ENCODE measurements at regions not wholly inside any gene's neighbourhood (a gene's known extent, or its start where the extent isn't known, plus 50 kb on each side); places are given as distances from the start of the nearest gene placed in this dataset.

DNA sequence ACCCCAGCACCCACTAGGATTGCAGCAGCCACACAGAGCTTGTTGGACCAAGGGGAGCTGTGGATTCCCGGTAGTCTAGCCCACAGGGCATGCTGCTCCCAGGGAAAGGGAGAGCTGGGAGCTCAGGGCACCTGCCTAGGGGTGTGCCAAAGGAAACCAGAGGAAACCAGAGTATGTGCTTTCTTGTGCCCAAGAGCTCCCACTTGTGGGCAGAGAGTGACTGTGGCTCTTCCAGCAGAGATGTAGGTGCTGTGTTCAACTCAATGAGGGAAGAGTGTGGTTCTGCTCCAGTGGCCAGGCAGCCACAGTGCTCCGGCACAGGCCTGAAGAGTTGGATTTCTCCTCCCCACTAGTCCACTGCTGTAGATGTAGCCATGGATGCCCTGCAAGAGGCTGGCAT, 1050.0 kb upstream of the INTU start:
- Histone ChIP-seq H3K27ac (ENCODE audit: low read length) (no peak overlapping the region), H3K36me3 (ENCODE audit: insufficient read depth, low read depth, low read length) (no peaks in the 10 kb centered on the region), H3K9ac (ENCODE audit: low read depth, low read length) (no peak overlapping the region), H3K4me3 (ENCODE audit: low read length) (no peak overlapping the region), H3K27me3 (ENCODE audit: insufficient read depth, low read length) (no peaks in the 10 kb centered on the region), H3K4me1 (ENCODE audit: insufficient read depth, low read length) (no peaks in the 10 kb centered on the region), H3K9me3 (ENCODE audit: insufficient read depth, low read depth, low read length) (no peaks in the 10 kb centered on the region)

DNA sequence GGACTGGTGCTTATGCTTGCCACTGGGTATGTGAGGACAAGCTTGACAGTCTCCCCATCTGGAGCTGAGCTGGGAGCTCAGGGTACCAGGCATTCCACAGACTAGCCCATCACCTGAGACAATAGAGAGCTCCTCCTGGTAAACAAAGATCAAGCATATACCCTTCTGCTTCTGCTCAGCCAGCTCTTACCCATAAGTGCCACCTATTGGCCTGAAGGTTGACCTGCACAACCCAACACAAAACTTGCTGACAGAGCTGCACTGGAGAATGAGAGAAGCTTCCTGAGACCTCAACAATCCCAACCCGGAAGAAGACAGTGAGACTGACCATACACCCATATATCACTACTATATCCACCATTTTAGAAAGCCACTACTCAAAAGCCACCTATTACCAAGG, 1049.2 kb upstream of the INTU start:
- Histone ChIP-seq H3K27ac (ENCODE audit: low read length) (no peak overlapping the region), H3K4me1 (ENCODE audit: insufficient read depth, low read length) (no peaks in the 10 kb centered on the region), H3K9me3 (ENCODE audit: insufficient read depth, low read depth, low read length) (no peaks in the 10 kb centered on the region), H3K27me3 (ENCODE audit: insufficient read depth, low read length) (no peaks in the 10 kb centered on the region), H3K36me3 (ENCODE audit: insufficient read depth, low read depth, low read length) (no peaks in the 10 kb centered on the region), H3K9ac (ENCODE audit: low read depth, low read length) (no peak overlapping the region), H3K4me3 (ENCODE audit: low read length) (no peak overlapping the region)

DNA sequence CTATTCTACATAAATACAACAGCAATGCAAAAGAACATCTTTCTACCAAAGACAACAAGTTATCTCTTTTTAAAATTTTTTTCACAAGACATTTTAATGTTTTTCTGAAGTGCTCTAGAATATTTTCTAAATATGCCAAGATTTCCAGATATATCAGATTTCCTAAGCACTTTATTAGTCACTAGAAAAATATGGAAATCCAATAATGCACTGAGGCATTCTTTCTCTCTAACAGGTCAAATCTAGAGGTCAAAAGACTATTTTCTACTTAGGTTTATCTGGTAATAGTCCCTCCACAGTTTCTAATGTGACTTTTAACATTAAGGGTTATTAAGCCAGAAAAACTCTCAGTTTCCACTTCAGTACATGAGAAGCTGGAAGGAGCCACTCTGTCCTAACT, 1041.2 kb upstream of the INTU start:
- Histone ChIP-seq H3K27ac (ENCODE audit: low read length) (no peak overlapping the region), H3K36me3 (ENCODE audit: insufficient read depth, low read depth, low read length) (no peaks in the 10 kb centered on the region), H3K4me1 (ENCODE audit: insufficient read depth, low read length) (no peaks in the 10 kb centered on the region), H3K9me3 (ENCODE audit: insufficient read depth, low read depth, low read length) (peaks cover 4% of the 10 kb centered on the region; the same call in 1 of the 2 replicates), H3K9ac (ENCODE audit: low read depth, low read length) (no peak overlapping the region), H3K4me3 (ENCODE audit: low read length) (no peak overlapping the region), H3K27me3 (ENCODE audit: insufficient read depth, low read length) (no peaks in the 10 kb centered on the region)

DNA sequence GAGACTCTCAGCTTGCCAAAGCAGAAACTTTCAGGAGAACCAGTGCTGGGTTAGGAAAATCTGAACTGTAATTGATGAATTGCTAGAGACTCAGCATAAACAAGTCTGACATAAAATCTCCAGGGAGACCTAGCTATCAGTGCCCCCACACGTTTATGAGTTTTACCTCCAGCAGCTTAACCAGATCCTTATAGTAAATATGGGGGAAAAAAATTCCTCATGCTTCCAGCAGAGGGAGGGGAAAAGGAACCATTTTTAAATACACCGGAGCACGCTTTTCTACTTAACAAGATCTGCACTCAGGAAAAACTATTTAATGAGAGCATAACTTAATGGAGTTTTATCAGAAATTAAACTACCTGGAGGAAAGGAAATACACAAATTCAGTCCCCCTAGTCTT, 1040.7 kb upstream of the INTU start:
- Histone ChIP-seq H3K9ac (ENCODE audit: low read depth, low read length) (no peak overlapping the region), H3K4me1 (ENCODE audit: insufficient read depth, low read length) (no peaks in the 10 kb centered on the region), H3K9me3 (ENCODE audit: insufficient read depth, low read depth, low read length) (peaks cover 4% of the 10 kb centered on the region; the same call in 1 of the 2 replicates), H3K27me3 (ENCODE audit: insufficient read depth, low read length) (no peaks in the 10 kb centered on the region), H3K27ac (ENCODE audit: low read length) (no peak overlapping the region), H3K36me3 (ENCODE audit: insufficient read depth, low read depth, low read length) (no peaks in the 10 kb centered on the region), H3K4me3 (ENCODE audit: low read length) (no peak overlapping the region)

DNA sequence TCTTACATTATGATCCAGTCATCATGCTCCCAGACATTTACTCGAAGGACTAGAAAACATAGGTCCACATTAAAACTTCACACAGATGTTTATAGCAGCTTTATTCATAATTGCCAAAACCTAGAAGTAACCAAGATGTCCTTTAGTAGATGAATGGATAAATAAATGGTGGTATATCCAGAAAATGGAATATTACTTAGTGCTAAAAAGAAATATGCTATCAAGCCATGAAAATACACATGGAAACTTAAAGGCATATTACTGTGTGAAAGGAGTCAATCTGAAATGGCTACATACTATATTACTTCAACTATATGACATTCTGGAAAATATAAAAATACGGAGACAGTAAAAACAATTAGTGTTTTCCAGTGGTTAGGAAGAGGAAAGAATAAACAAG, 1039.1 kb upstream of the INTU start:
- H3K4me1 ChIP-seq (ENCODE audit: insufficient read depth, low read length) = no peaks in the 10 kb centered on the region
- no peak overlapping the region for H3K4me3 ChIP-seq (ENCODE audit: low read length)
- H3K27ac ChIP-seq (ENCODE audit: low read length) = no peak overlapping the region
- H3K9ac ChIP-seq (ENCODE audit: low read depth, low read length) = no peak overlapping the region
- no peaks in the 10 kb centered on the region for H3K36me3 ChIP-seq (ENCODE audit: insufficient read depth, low read depth, low read length)
- no peaks in the 10 kb centered on the region for H3K27me3 ChIP-seq (ENCODE audit: insufficient read depth, low read length)
- peaks cover 4% of the 10 kb centered on the region; the same call in 1 of the 2 replicates for H3K9me3 ChIP-seq (ENCODE audit: insufficient read depth, low read depth, low read length)

DNA sequence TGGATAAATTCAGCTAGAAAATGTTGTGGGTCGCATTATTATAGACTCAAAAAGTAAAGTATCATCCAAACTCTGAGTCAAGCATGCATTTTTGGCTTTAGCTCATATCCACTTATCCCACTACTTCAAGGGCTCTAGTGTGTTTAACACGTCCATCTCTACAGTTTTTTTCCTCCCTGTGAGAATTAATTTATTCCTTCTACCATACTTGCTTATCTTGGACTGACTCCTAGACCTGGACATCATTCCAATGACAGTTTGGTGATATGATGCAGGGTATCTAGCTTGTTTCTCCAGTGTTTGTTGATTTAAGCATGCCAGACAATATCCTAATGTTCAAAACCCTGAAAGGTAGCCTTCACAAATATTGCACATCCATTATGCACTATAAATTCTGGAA, 1037.1 kb upstream of the INTU start:
- Histone ChIP-seq H3K4me3 (ENCODE audit: low read length) (no peak overlapping the region), H3K4me1 (ENCODE audit: insufficient read depth, low read length) (no peaks in the 10 kb centered on the region), H3K27me3 (ENCODE audit: insufficient read depth, low read length) (no peaks in the 10 kb centered on the region), H3K9ac (ENCODE audit: low read depth, low read length) (no peak overlapping the region), H3K9me3 (ENCODE audit: insufficient read depth, low read depth, low read length) (peaks cover 4% of the 10 kb centered on the region; the same call in 1 of the 2 replicates), H3K27ac (ENCODE audit: low read length) (no peak overlapping the region), H3K36me3 (ENCODE audit: insufficient read depth, low read depth, low read length) (no peaks in the 10 kb centered on the region)

DNA sequence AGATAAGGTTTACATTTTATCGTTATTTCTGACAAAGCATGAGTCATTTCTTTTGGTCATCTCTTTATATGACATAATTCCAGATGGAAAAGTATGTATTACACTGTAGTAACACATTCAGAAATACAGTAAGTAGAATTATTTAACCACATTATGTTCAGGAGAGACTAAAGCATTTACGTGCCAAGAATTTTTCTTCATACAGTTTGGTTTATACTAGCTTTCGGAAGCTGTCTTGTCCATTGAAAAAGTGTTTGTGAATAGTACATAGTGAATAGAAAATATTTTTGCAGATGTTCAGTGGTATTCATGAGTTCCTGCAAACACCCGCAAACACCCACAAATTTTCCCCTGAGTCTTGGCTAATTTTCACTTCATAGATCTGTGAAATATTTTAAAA, 1033.0 kb upstream of the INTU start:
- H3K9me3 ChIP-seq (ENCODE audit: insufficient read depth, low read depth, low read length) = no peaks in the 10 kb centered on the region
- H3K36me3 ChIP-seq (ENCODE audit: insufficient read depth, low read depth, low read length) = no peaks in the 10 kb centered on the region
- H3K27me3 ChIP-seq (ENCODE audit: insufficient read depth, low read length) = no peaks in the 10 kb centered on the region
- H3K9ac ChIP-seq (ENCODE audit: low read depth, low read length) = no peak overlapping the region
- peaks cover 6% of the 10 kb centered on the region; the same call in 1 of the 2 replicates for H3K4me1 ChIP-seq (ENCODE audit: insufficient read depth, low read length)
- no peak overlapping the region for H3K27ac ChIP-seq (ENCODE audit: low read length)
- no peak overlapping the region for H3K4me3 ChIP-seq (ENCODE audit: low read length)

DNA sequence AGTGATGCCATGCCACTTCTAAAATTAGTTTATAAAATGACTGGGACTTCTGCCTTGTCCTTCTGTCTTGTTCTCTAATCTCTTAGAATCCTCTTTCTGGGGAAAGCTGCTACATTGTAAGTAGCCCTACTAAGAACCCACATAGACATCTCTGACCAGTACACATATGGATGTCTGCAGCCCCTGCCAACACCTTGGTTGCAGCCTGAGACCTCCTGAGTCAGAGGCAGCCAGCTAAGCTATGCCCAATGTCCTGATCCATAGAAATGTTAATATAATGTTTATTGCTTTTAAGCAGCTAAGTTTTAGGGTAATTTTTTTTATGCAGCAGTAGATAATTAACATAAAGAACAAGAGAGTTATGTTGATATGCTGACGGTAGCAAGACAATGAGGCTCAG, 1029.5 kb upstream of the INTU start:
- Histone ChIP-seq H3K9ac (ENCODE audit: low read depth, low read length) (no peak overlapping the region), H3K27ac (ENCODE audit: low read length) (no peak overlapping the region), H3K9me3 (ENCODE audit: insufficient read depth, low read depth, low read length) (no peaks in the 10 kb centered on the region), H3K27me3 (ENCODE audit: insufficient read depth, low read length) (no peaks in the 10 kb centered on the region), H3K36me3 (ENCODE audit: insufficient read depth, low read depth, low read length) (no peaks in the 10 kb centered on the region), H3K4me3 (ENCODE audit: low read length) (no peak overlapping the region), H3K4me1 (ENCODE audit: insufficient read depth, low read length) (peaks cover 6% of the 10 kb centered on the region; the same call in 1 of the 2 replicates)

DNA sequence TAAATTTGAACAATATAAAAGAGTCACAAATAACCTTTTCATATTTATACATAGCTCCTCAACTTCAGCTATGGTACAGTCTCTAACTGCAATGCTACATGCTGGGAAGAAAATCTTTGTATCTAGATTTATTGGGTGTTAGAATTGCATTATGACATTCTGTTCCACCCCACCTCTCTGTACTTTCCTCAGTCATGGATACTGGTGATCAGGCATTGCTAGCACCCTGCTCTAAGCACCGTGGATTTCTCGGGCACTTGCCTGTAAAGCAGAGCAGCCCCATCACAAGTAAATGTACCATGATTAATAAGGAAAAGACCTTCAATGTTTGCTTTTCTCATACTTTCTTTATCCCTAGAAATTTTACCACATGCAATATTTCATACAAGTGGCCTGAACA, 1028.9 kb upstream of the INTU start:
- no peak overlapping the region for H3K4me3 ChIP-seq (ENCODE audit: low read length)
- H3K4me1 ChIP-seq (ENCODE audit: insufficient read depth, low read length) = peaks cover 6% of the 10 kb centered on the region; the same call in 1 of the 2 replicates
- H3K9ac ChIP-seq (ENCODE audit: low read depth, low read length) = no peak overlapping the region
- no peaks in the 10 kb centered on the region for H3K27me3 ChIP-seq (ENCODE audit: insufficient read depth, low read length)
- no peaks in the 10 kb centered on the region for H3K36me3 ChIP-seq (ENCODE audit: insufficient read depth, low read depth, low read length)
- H3K27ac ChIP-seq (ENCODE audit: low read length) = no peak overlapping the region
- no peaks in the 10 kb centered on the region for H3K9me3 ChIP-seq (ENCODE audit: insufficient read depth, low read depth, low read length)

DNA sequence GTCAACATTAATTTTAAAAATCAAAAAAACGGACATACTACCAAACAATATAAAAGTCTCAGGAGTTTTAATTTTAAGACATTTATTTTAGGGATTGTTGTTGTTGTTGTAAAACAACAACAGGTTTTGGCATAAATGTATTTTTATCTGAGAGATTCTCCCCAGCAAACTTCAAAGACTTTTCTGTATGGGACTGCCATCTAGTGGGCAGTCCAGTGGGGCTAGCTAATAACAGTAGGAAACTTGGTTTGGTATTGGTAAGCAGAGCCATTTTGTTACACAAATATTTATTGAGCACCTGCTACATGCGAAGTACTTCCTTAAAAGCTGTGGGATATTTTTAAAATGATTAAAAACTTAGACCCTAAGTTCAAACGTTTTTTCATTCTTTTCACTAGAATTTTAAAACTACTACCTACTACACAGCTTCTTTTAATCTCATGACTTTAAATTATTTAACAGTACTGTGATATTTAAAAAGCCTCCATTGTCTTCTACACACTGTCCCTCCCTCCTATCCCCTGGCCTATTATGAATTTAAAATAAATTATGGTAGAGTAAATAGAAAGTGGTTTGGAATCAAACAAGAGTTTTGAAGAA, 1028.4 kb upstream of the INTU start:
- no peaks in the 10 kb centered on the region for H3K27me3 ChIP-seq (ENCODE audit: insufficient read depth, low read length)

DNA sequence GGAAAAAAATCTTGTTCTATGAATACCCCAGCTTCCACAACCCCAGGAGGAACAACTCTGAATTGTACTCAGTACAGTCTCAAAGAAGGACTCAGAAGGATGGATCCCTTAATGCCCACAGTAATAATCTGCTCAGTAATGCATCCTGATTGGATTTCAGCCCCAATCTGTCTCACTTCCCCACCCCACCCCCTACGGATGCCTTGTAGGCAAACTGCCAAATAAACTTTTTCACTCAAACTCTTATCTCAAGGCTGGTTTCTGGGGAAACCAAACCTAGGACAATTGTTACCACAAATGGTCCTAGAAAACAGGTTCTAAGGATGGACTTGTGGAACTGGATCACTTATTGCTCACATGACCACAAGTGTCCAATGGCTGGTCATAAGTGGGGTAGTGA, 1021.8 kb upstream of the INTU start:
- Histone ChIP-seq H3K27ac (ENCODE audit: low read length) (no peak overlapping the region), H3K9me3 (ENCODE audit: insufficient read depth, low read depth, low read length) (no peaks in the 10 kb centered on the region), H3K4me3 (ENCODE audit: low read length) (no peak overlapping the region), H3K36me3 (ENCODE audit: insufficient read depth, low read depth, low read length) (no peaks in the 10 kb centered on the region), H3K27me3 (ENCODE audit: insufficient read depth, low read length) (no peaks in the 10 kb centered on the region), H3K4me1 (ENCODE audit: insufficient read depth, low read length) (no peaks in the 10 kb centered on the region), H3K9ac (ENCODE audit: low read depth, low read length) (no peak overlapping the region)

More for the DNA sequence above, 1028.4 kb upstream of the INTU start:
- no peak overlapping the region for H3K4me3 ChIP-seq (ENCODE audit: low read length)
- H3K9me3 ChIP-seq (ENCODE audit: insufficient read depth, low read depth, low read length) = no peaks in the 10 kb centered on the region
- H3K36me3 ChIP-seq (ENCODE audit: insufficient read depth, low read depth, low read length) = no peaks in the 10 kb centered on the region
- H3K27ac ChIP-seq (ENCODE audit: low read length) = no peak overlapping the region
- peaks cover 6% of the 10 kb centered on the region; the same call in 1 of the 2 replicates for H3K4me1 ChIP-seq (ENCODE audit: insufficient read depth, low read length)
- no peak overlapping the region for H3K9ac ChIP-seq (ENCODE audit: low read depth, low read length)

DNA sequence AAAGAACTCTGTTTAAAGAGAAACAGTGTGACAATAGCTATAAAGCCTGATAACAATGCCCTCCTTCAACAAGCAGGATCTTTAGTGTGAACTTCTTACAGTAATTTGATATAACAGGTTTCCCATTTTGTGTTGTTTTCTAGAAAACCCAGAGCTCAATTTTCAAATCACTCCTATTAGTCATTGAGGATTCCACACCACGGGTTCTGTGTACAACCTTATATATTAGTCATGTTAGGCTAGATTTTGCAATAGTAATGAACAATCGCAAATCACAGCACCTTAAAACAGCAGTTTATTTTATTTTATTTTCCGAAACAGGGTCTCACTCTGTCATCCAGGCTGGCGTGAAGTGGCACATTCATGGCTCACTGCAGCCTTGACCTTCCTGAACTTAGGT, 1020.9 kb upstream of the INTU start:
- Histone ChIP-seq H3K9ac (ENCODE audit: low read depth, low read length) (no peak overlapping the region), H3K27ac (ENCODE audit: low read length) (no peak overlapping the region), H3K27me3 (ENCODE audit: insufficient read depth, low read length) (no peaks in the 10 kb centered on the region), H3K4me1 (ENCODE audit: insufficient read depth, low read length) (no peaks in the 10 kb centered on the region), H3K9me3 (ENCODE audit: insufficient read depth, low read depth, low read length) (no peaks in the 10 kb centered on the region), H3K4me3 (ENCODE audit: low read length) (no peak overlapping the region), H3K36me3 (ENCODE audit: insufficient read depth, low read depth, low read length) (no peaks in the 10 kb centered on the region)

All from iPS-20b (cell line).